ENCODE measurements at regions not wholly inside any gene's neighbourhood (a gene's known extent, or its start where the extent isn't known, plus 50 kb on each side); places are given as distances from the start of the nearest gene placed in this dataset.

DNA sequence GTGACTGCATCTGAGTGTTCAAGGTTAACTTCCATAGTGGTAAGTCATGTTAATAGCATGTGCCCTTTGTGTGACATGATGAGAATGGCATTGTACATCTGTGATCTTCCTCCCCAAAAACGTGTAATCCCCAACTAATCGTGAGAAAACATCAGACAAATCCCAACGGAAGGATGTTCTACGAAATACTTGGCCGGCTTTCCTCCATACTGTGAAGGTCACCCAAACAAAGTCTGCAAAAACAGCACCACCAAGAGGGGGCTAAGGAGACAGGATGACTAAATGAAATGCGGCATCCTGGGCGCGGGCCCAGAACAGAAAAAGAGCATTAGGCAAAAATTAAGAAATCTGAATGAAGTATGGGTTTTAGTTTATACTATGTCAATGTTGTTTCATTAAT, 81.8 kb downstream of the MED10 start:
- TF ChIP-seq, protein P1, sequence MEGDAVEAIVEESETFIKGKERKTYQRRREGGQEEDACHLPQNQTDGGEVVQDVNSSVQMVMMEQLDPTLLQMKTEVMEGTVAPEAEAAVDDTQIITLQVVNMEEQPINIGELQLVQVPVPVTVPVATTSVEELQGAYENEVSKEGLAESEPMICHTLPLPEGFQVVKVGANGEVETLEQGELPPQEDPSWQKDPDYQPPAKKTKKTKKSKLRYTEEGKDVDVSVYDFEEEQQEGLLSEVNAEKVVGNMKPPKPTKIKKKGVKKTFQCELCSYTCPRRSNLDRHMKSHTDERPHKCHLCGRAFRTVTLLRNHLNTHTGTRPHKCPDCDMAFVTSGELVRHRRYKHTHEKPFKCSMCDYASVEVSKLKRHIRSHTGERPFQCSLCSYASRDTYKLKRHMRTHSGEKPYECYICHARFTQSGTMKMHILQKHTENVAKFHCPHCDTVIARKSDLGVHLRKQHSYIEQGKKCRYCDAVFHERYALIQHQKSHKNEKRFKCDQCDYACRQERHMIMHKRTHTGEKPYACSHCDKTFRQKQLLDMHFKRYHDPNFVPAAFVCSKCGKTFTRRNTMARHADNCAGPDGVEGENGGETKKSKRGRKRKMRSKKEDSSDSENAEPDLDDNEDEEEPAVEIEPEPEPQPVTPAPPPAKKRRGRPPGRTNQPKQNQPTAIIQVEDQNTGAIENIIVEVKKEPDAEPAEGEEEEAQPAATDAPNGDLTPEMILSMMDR (IDR thresholded peaks at IDR 0.05; ENCODE audit: low read length), result no peak
- TF ChIP-seq EZH2 (optimal IDR thresholded peaks at IDR 0.05; ENCODE audit: low read depth, low read length), result no peak
- no peak for TF ChIP-seq EZH2phosphoT487 (IDR thresholded peaks at IDR 0.05; ENCODE audit: low read length)

All from MM.1S (cell line).